AG04450 (cell line): ENCODE measurements at regions not wholly inside any gene's neighbourhood (a gene's known extent, or its start where the extent isn't known, plus 50 kb on each side); places are given as distances from the start of the nearest gene placed in this dataset.

Source experiments
- CTCF ChIA-PET: fragments of 300-600, 350-600 bp; formaldehyde crosslinking; extraction: SDS; loops from one replicate; lab custom pipeline; 2022; ENCODE audit warnings: antibody characterized with exemption, inconsistent platforms; lab: Charles Lee
- POLR2A ChIA-PET: fragments of 350-600 bp; formaldehyde crosslinking; extraction: SDS; loops from one replicate; lab custom pipeline; 2021; ENCODE audit warnings: antibody characterized with exemption, inconsistent platforms; lab: Yijun Ruan, JAX
- DNase-seq: peaks from one replicate; pipeline ENCODE4 v3.0.0-alpha.2; 2011; ENCODE audit warnings: low read depth, low spot score
- H3K27ac ChIP-seq: one replicate; pipeline ENCODE4 v1.5.1; 2012; ENCODE audit warnings: low read depth, low read length, control low read depth
- H3K27me3 ChIP-seq: one replicate; pipeline ENCODE4 v1.6.0; 2012; ENCODE audit warnings: low read length; ENCODE audit not compliant: control insufficient read depth, insufficient read depth
- H3K4me3 ChIP-seq: 2 replicates; pipeline ENCODE4 v1.5.1; 2011; ENCODE audit warnings: mild to moderate bottlenecking, low read depth, low read length, control low read depth
- H3K9me3 ChIP-seq: 2 replicates; pipeline ENCODE4 v1.5.1; 2012; ENCODE audit warnings: low read length; ENCODE audit not compliant: control insufficient read depth, insufficient read depth
- CTCF ChIP-seq: IDR thresholded peaks from 2 replicates; pipeline ENCODE4 v1.5.1; 2011; ENCODE audit warnings: low read depth, low read length, control low read depth, inconsistent platforms

- no peak for DNase-seq
These were observed 103.6 kb upstream of the CELF4 start for GRCh38 chr18:37668971-37669747.

GRCh38 chr18:37667836-37668235, 102.2 kb upstream of the CELF4 start:
- no peak for DNase-seq
- Histone ChIP-seq H3K27me3 (no peaks in the 10 kb centered on the region), H3K9me3 (peaks cover 60% of the 10 kb centered on the region), H3K4me3 (no peak overlapping the region), H3K27ac (no peak overlapping the region)
- ChIA-PET CTCF (no interaction called here), POLR2A (no interaction called here)
- no peak for TF ChIP-seq CTCF

More at GRCh38 chr18:37668971-37669747, 103.6 kb upstream of the CELF4 start:
- POLR2A ChIA-PET: no interaction called here
- Histone ChIP-seq H3K27ac (no peak overlapping the region), H3K9me3 (peaks cover 54% of the 10 kb centered on the region), H3K27me3 (no peaks in the 10 kb centered on the region), H3K4me3 (no peak overlapping the region)
- CTCF ChIA-PET: no interaction called here
- no peak for TF ChIP-seq CTCF

GRCh38 chr18:37666991-37667390, 101.4 kb upstream of the CELF4 start:
- H3K27ac ChIP-seq: no peak overlapping the region
- CTCF ChIA-PET: no interaction called here
- H3K27me3 ChIP-seq: no peaks in the 10 kb centered on the region
- H3K9me3 ChIP-seq: peaks cover 64% of the 10 kb centered on the region
- POLR2A ChIA-PET: no interaction called here
- DNase-seq: no peak
- no peak for TF ChIP-seq CTCF
- H3K4me3 ChIP-seq: no peak overlapping the region

GRCh38 chr18:37666451-37666850, 100.9 kb upstream of the CELF4 start:
- no peak for TF ChIP-seq CTCF
- H3K27me3 ChIP-seq: no peaks in the 10 kb centered on the region
- H3K27ac ChIP-seq: no peak overlapping the region
- H3K9me3 ChIP-seq: peaks cover 62% of the 10 kb centered on the region
- no peak for DNase-seq
- POLR2A ChIA-PET: no interaction called here
- H3K4me3 ChIP-seq: no peak overlapping the region
- CTCF ChIA-PET: no interaction called here

- CTCF ChIA-PET: no interaction called here
These were observed 99.7 kb upstream of the CELF4 start for GRCh38 chr18:37665346-37665745.

More at GRCh38 chr18:37665346-37665745, 99.7 kb upstream of the CELF4 start:
- H3K9me3 ChIP-seq: peaks cover 57% of the 10 kb centered on the region
- H3K4me3 ChIP-seq: no peak overlapping the region
- no peaks in the 10 kb centered on the region for H3K27me3 ChIP-seq
- no peak overlapping the region for H3K27ac ChIP-seq
- no peak for DNase-seq
- POLR2A ChIA-PET: no interaction called here
- TF ChIP-seq CTCF: no peak
